Adrenal gland (tissue), 9 donors: ENCODE measurements at regions not wholly inside any gene's neighbourhood (a gene's known extent, or its start where the extent isn't known, plus 50 kb on each side); places are given as distances from the start of the nearest gene placed in this dataset.

Source experiments
- DNase-seq, 7 donors: peaks; one replicate each; pipeline ENCODE4 v3.0.0-alpha.2; 2019 to 2020
- H3K27ac ChIP-seq, 5 donors: fragments of 200-600 bp; sonication (generic) in 4 of 5; 1 replicate in 3 of 5; 2 replicates in 2 of 5; pipeline versions ENCODE4 v1.5.1 to v1.8.0; 2016 to 2020; ENCODE audit warnings: mild to moderate bottlenecking in 1 of 5
- H3K27me3 ChIP-seq: fragments of 200-600 bp; 2 replicates; pipeline ENCODE4 v1.8.0; 2021
- H3K36me3 ChIP-seq, 2 donors: fragments of 200-600 bp; replicated peaks in 1 of 2; 1 replicate in 1 of 2; 2 replicates in 1 of 2; pipeline versions ENCODE4 v1.5.1 to v1.8.0; 2018 to 2022
- H3K4me1 ChIP-seq, 2 donors: fragments of 200-600 bp; replicated peaks in 1 of 2; 1 replicate in 1 of 2; 2 replicates in 1 of 2; pipeline versions ENCODE4 v1.5.1 to v1.8.0; 2018 to 2021
- H3K4me3 ChIP-seq, 4 donors: fragments of 200-600 bp; sonication (generic) in 3 of 4; one replicate each; pipeline ENCODE4 v1.5.1; 2016 to 2018
- H3K9me3 ChIP-seq, 3 donors: fragments of 200-600 bp; sonication (generic) in 1 of 3; replicated peaks in 1 of 3; 1 replicate in 2 of 3; 2 replicates in 1 of 3; pipeline versions ENCODE4 v1.5.1 to v1.8.0; 2016 to 2021
- POLR2A ChIP-seq, 2 donors: fragments of 450-650 bp; IDR thresholded peaks; one replicate each; pipeline ENCODE4 v1.6.1; 2017; ENCODE audit warnings: antibody characterized with exemption in 2 of 2, mild to moderate bottlenecking in 2 of 2, moderate library complexity in 1 of 2
- WGBS, 4 donors: extraction: QIAGEN DNeasy Blood & Tissue Kit in 2 of 4; methylation state at CpG; one replicate each; pipeline versions ENCODE4 v1.1.5 to v1.1.7; 2013 to 2017; 5-methylcytosine and 5-hydroxymethylcytosine counted together
- intact Hi-C, 2 donors: fragments of 100-400 bp; cut with DNase I; formaldehyde crosslinking; loops; one replicate each; pipeline versions ENCODE4 v1.14.1 to v1.15.0; 2022 to 2023
- TF ChIP-seq, protein P1 (sequence below), 6 experiments: fragments of 450-650 bp in 4 of 6; fragments of 200-600 bp in 2 of 6; sonication (generic) in 1 of 6; IDR thresholded peaks; 1 replicate in 5 of 6; 2 replicates in 1 of 6; pipeline versions ENCODE4 v1.5.1 to v1.8.0; 2016 to 2021; ENCODE audit warnings: antibody characterized with exemption in 6 of 6, mild to moderate bottlenecking in 2 of 6, moderate library complexity in 1 of 6
- donor health status: healthy with polysubstance abuse.
- donor health status: Bipolar disorder and iron deficiency.
- donor health status: DM: yes; HTN: yes; CAD: no.
- donor health status: DM: no; HTN: no; CAD: no.
- donor health status: DM: no; HTN: no; CAD: no.

DNA sequence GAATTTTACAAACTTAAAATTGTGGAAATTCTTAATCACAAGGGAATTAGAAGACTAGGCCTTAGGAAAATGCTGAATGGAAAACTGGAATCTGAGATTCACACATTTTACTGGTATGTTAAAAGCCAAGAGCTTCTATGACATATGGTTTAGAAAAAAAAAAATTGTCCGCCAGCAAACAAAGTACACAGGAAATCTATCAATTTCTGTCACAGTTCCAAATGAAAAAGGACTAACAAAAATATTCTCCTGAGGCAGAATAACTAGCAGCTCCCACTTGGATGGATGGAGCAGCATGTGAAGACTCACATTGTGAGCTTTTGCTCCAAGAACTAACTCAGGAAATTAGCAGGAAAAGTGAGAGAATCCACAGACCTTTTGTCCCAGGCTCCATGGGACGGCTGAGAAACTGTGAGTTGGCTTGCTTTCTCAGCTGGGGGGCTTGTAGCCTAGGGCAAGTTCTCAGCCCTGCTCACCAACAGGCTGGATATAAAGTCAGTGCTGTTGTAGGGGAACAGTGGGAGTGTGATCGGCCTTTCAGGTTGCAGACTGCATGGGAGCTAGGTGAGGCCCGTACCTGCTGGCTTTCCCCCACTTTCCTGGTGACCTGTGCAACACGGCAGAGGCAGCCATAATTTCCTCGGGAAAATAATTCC, 731.1 kb upstream of the SGO1 start:
- TF ChIP-seq, protein P1, sequence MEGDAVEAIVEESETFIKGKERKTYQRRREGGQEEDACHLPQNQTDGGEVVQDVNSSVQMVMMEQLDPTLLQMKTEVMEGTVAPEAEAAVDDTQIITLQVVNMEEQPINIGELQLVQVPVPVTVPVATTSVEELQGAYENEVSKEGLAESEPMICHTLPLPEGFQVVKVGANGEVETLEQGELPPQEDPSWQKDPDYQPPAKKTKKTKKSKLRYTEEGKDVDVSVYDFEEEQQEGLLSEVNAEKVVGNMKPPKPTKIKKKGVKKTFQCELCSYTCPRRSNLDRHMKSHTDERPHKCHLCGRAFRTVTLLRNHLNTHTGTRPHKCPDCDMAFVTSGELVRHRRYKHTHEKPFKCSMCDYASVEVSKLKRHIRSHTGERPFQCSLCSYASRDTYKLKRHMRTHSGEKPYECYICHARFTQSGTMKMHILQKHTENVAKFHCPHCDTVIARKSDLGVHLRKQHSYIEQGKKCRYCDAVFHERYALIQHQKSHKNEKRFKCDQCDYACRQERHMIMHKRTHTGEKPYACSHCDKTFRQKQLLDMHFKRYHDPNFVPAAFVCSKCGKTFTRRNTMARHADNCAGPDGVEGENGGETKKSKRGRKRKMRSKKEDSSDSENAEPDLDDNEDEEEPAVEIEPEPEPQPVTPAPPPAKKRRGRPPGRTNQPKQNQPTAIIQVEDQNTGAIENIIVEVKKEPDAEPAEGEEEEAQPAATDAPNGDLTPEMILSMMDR (IDR thresholded peaks at IDR 0.05), result no peak
- TF ChIP-seq POLR2A (IDR thresholded peaks at IDR 0.05), result no peak
- H3K27ac ChIP-seq, result no peak overlapping the region
- DNase-seq, result no peak
- H3K27me3 ChIP-seq, result no peaks in the 10 kb centered on the region
- H3K4me3 ChIP-seq, result no peak overlapping the region
- no peaks in the 10 kb centered on the region for H3K4me1 ChIP-seq
- 54 to 74% (median 71%) methylated on average over 4 to 6 of the region's 6 CpGs for WGBS, 4 donors
- no peaks in the 10 kb centered on the region for H3K9me3 ChIP-seq
- no peaks in the 10 kb centered on the region for H3K36me3 ChIP-seq
- intact Hi-C loops, result no loop called here

DNA sequence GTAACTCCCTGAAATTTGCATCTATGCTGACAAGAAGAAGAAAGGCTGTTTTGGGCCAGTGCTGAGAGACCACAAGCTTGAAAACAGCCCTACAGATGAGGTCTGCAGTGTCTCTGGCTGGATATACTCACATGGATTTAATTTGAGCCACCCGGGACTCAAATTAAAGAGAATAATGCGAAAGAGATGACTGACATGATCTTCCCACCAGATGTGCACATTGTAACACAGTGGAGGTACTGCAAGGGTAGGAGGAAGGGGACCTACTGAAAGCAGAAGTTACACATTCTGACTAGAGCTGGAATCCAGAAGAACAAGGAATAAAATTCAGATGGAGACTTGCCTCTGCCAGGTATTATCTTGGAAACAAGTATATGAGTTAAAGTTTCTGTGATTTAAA, 728.3 kb upstream of the SGO1 start:
- Histone ChIP-seq H3K27ac (no peak overlapping the region), H3K4me3 (no peak overlapping the region), H3K27me3 (no peaks in the 10 kb centered on the region), H3K4me1 (no peaks in the 10 kb centered on the region), H3K36me3 (no peaks in the 10 kb centered on the region), H3K9me3 (no peaks in the 10 kb centered on the region)
- WGBS, 4 donors, result 68 to 76% (median 72%) methylated on average over 2 of the region's 2 CpGs
- intact Hi-C loops, result no loop called here
- no peak for DNase-seq
- TF ChIP-seq POLR2A (IDR thresholded peaks at IDR 0.05), result no peak
- TF ChIP-seq, protein P1 (IDR thresholded peaks at IDR 0.05), result no peak

DNA sequence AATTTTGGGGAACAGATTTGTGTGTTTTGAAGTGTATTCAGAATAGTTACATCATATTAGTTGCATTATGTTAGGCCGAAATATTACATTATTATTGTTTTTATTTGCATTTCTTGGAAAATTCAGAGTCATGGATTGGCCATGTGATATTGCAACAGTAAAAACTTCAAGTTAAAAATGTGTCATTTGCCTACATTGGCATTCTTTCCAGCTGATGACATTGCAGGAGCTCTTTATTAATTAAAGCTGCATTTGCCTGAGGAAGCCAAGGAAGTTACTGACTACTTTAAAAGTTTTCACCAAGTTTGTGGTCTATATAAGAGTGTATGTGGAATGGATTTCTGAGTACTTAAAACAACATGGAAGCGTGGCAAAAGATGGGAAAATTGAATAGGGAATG, 726.4 kb upstream of the SGO1 start:
- WGBS, 4 donors, result 58 to 79% (median 74%) methylated on average over 2 of the region's 2 CpGs
- H3K4me3 ChIP-seq, result no peak overlapping the region
- no peak overlapping the region for H3K27ac ChIP-seq
- no peaks in the 10 kb centered on the region for H3K36me3 ChIP-seq
- intact Hi-C loops, result no loop called here
- H3K9me3 ChIP-seq, result no peaks in the 10 kb centered on the region
- DNase-seq, result no peak
- TF ChIP-seq POLR2A (IDR thresholded peaks at IDR 0.05), result no peak
- TF ChIP-seq, protein P1 (IDR thresholded peaks at IDR 0.05), result no peak
- H3K4me1 ChIP-seq, result no peaks in the 10 kb centered on the region
- H3K27me3 ChIP-seq, result no peaks in the 10 kb centered on the region

DNA sequence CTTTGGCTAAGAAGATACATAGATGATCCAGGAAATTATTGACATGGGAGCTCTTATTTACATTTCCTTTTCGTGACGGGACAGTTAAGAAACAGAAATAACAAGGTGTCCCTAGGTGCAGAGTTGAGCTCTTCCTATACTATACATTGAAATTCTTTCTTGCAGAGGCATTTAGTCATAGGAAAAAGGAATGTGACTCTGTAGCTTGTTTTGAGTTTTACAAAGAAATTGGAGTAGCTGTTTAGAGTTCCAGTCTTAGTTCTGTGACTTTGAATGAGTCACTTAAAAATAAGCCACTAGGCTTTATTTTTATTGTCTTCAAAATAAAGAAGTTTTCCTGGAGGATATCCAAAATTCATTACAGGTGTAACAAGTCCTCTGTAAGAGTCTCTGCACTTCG, 723.5 kb upstream of the SGO1 start:
- TF ChIP-seq, protein P1 (IDR thresholded peaks at IDR 0.05), result no peak
- no peak for TF ChIP-seq POLR2A (IDR thresholded peaks at IDR 0.05)
- WGBS, 4 donors, result 70 to 75% (median 74%) methylated on average over 3 of the region's 3 CpGs
- no peak for DNase-seq
- Histone ChIP-seq H3K36me3 (no peaks in the 10 kb centered on the region), H3K4me3 (no peak overlapping the region), H3K27ac (no peak overlapping the region), H3K27me3 (no peaks in the 10 kb centered on the region), H3K4me1 (no peaks in the 10 kb centered on the region), H3K9me3 (no peaks in the 10 kb centered on the region)
- intact Hi-C loops, result no loop called here
